ENCODE measurements at regions not wholly inside any gene's neighbourhood (a gene's known extent, or its start where the extent isn't known, plus 50 kb on each side); places are given as distances from the start of the nearest gene placed in this dataset.

DNA sequence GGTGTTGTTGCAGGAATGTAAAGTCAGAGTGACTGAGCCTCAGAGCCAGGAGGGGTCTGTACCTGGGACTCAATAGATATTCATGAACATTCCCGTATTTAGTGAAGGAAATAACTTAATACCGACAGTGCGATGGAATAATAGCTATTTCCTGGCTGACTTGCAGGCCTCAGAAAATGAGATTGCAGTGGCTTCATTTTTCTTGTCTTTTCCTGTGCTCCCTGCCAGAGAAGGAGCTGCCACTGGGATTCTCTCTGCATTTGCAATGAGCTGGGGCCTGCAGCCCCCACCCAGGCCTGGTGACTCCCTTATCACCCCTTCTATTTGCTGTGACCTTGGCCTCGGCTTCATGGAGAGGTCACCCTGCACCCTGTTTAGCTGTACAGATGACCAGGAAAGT lies 173.4 kb downstream of the MIAT start:
- TF ChIP-seq EZH2 (IDR thresholded peaks at IDR 0.05; ENCODE audit: borderline replicate concordance, low read length) (no peak), CTCF (IDR thresholded peaks at IDR 0.05; ENCODE audit: low read length) (no peak)
- no peaks in the 10 kb centered on the region for H3K36me3 ChIP-seq (ENCODE audit: insufficient read depth, low read length)

GRCh38 chr22:26835023-26835422 lies 177.6 kb downstream of the MIAT start:
- Histone ChIP-seq H3K4me1 (ENCODE audit: insufficient read depth, low read length, severe bottlenecking) (no peaks in the 10 kb centered on the region), H4K20me1 (ENCODE audit: insufficient read depth, low read length) (no peaks in the 10 kb centered on the region), H3K9me3 (ENCODE audit: low read length) (no peaks in the 10 kb centered on the region), H2AFZ (ENCODE audit: low read length) (no peak overlapping the region), H3K27me3 (ENCODE audit: insufficient read depth, low read length) (no peaks in the 10 kb centered on the region), H3K9ac (ENCODE audit: low read length) (no peak overlapping the region), H3K4me3 (ENCODE audit: low read depth, low read length, poor library complexity, severe bottlenecking) (no peak overlapping the region), H3K4me2 (ENCODE audit: low read length) (no peak overlapping the region), H3K27ac (ENCODE audit: low read depth, low read length, poor library complexity, severe bottlenecking) (no peak overlapping the region), H3K36me3 (ENCODE audit: insufficient read depth, low read length) (no peaks in the 10 kb centered on the region), H3K9me2 (ENCODE audit: low read depth, low read length) (no peaks in the 10 kb centered on the region), H3K79me2 (ENCODE audit: insufficient read depth, low read length) (no peaks in the 10 kb centered on the region), H3F3A (ENCODE audit: insufficient read depth, low read length) (no peaks in the 10 kb centered on the region)
- TF ChIP-seq CTCF (IDR thresholded peaks at IDR 0.05; ENCODE audit: low read length) (no peak), EZH2 (IDR thresholded peaks at IDR 0.05; ENCODE audit: borderline replicate concordance, low read length) (no peak)

More for the DNA sequence above, 173.4 kb downstream of the MIAT start:
- no peaks in the 10 kb centered on the region for H3K9me3 ChIP-seq (ENCODE audit: low read length)
- H3K27ac ChIP-seq (ENCODE audit: low read depth, low read length, poor library complexity, severe bottlenecking): no peak overlapping the region
- H3F3A ChIP-seq (ENCODE audit: insufficient read depth, low read length): no peaks in the 10 kb centered on the region
- H3K9ac ChIP-seq (ENCODE audit: low read length): no peak overlapping the region
- no peak overlapping the region for H2AFZ ChIP-seq (ENCODE audit: low read length)
- H3K27me3 ChIP-seq (ENCODE audit: insufficient read depth, low read length): no peaks in the 10 kb centered on the region
- H3K9me2 ChIP-seq (ENCODE audit: low read depth, low read length): no peaks in the 10 kb centered on the region
- H3K4me1 ChIP-seq (ENCODE audit: insufficient read depth, low read length, severe bottlenecking): no peaks in the 10 kb centered on the region
- H4K20me1 ChIP-seq (ENCODE audit: insufficient read depth, low read length): no peaks in the 10 kb centered on the region
- no peak overlapping the region for H3K4me3 ChIP-seq (ENCODE audit: low read depth, low read length, poor library complexity, severe bottlenecking)
- no peak overlapping the region for H3K4me2 ChIP-seq (ENCODE audit: low read length)
- no peaks in the 10 kb centered on the region for H3K79me2 ChIP-seq (ENCODE audit: insufficient read depth, low read length)

DNA sequence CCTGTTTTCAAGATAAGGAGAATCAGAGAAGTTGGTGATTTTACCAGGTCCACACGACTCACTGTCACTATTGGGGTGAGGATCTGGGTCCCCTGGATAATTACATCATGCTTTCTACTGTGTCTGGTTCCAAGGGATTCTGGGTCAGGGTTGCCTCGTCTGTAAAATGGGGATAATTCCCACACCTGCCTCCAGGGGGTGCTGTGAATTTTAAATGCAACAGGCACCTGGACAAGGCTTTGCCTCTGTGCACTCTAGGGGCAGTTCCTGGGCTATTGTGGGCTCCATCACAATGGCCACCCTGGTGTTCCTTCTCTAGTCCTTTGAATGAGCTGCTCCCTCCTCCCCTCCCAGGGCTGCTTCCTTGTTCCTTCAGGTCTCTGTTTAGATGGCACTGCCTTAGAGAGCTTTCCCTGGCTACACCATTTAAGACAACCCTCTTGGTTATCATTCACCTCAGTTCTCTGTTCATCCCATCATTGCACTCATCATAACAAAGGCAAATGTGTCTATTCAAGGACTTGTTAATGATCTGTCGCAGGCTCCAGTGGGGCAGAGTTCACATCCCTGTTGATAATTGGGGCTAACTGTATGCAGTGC lies 178.6 kb downstream of the MIAT start:
- H2AFZ ChIP-seq (ENCODE audit: low read length): no peak overlapping the region
- H3K4me2 ChIP-seq (ENCODE audit: low read length): no peak overlapping the region

More for the DNA sequence above, 178.6 kb downstream of the MIAT start:
- no peaks in the 10 kb centered on the region for H3K36me3 ChIP-seq (ENCODE audit: insufficient read depth, low read length)
- H3K4me3 ChIP-seq (ENCODE audit: low read depth, low read length, poor library complexity, severe bottlenecking): no peak overlapping the region
- no peaks in the 10 kb centered on the region for H3K27me3 ChIP-seq (ENCODE audit: insufficient read depth, low read length)
- H3K9ac ChIP-seq (ENCODE audit: low read length): no peak overlapping the region
- H3F3A ChIP-seq (ENCODE audit: insufficient read depth, low read length): no peaks in the 10 kb centered on the region
- no peaks in the 10 kb centered on the region for H4K20me1 ChIP-seq (ENCODE audit: insufficient read depth, low read length)
- H3K9me2 ChIP-seq (ENCODE audit: low read depth, low read length): no peaks in the 10 kb centered on the region
- H3K9me3 ChIP-seq (ENCODE audit: low read length): no peaks in the 10 kb centered on the region
- TF ChIP-seq CTCF (IDR thresholded peaks at IDR 0.05; ENCODE audit: low read length) (peak; percentile 79), EZH2 (IDR thresholded peaks at IDR 0.05; ENCODE audit: borderline replicate concordance, low read length) (no peak)
- no peak overlapping the region for H3K27ac ChIP-seq (ENCODE audit: low read depth, low read length, poor library complexity, severe bottlenecking)
- no peaks in the 10 kb centered on the region for H3K79me2 ChIP-seq (ENCODE audit: insufficient read depth, low read length)
- H3K4me1 ChIP-seq (ENCODE audit: insufficient read depth, low read length, severe bottlenecking): no peaks in the 10 kb centered on the region

Measured in OCI-LY1 (cell line).